Suprapubic skin (tissue), 3 donors: ENCODE measurements at regions not wholly inside any gene's neighbourhood (a gene's known extent, or its start where the extent isn't known, plus 50 kb on each side); places are given as distances from the start of the nearest gene placed in this dataset.

Experiments used
- CTCF ChIP-seq, 2 donors: fragments of 200-600 bp in 1 of 2; fragments of 450-650 bp in 1 of 2; sonication (generic) in 1 of 2; IDR thresholded peaks; one replicate each; pipeline ENCODE4 v1.5.1; 2016 to 2019; ENCODE audit warnings: antibody characterized with exemption in 2 of 2, mild to moderate bottlenecking in 1 of 2, moderate library complexity in 1 of 2
- POLR2AphosphoS5 ChIP-seq, 3 donors: sonication (generic); formaldehyde crosslinking; IDR thresholded peaks; one replicate each; pipeline ENCODE4 v1.6.1; 2017; ENCODE audit warnings: antibody characterized with exemption in 3 of 3

GRCh38 chr12:90481748-90482147, 473.2 kb downstream of the CCER1 start:
- TF ChIP-seq CTCF (IDR thresholded peaks at IDR 0.05) = no peak
- no peak for TF ChIP-seq POLR2AphosphoS5 (IDR thresholded peaks at IDR 0.05)
